HEK293T (cell line): ENCODE measurements at regions not wholly inside any gene's neighbourhood (a gene's known extent, or its start where the extent isn't known, plus 50 kb on each side); places are given as distances from the start of the nearest gene placed in this dataset.

Experiments
- FOXA1 ChIP-seq: fragments of 450-650 bp; IDR thresholded peaks from 2 replicates; pipeline ENCODE4 v1.6.1; 2016; ENCODE audit warnings: mild to moderate bottlenecking
- HDGF ChIP-seq: fragments of 450-650 bp; IDR thresholded peaks from 2 replicates; pipeline ENCODE4 v1.6.1; 2017; ENCODE audit warnings: antibody characterized with exemption, borderline replicate concordance
- NFRKB ChIP-seq: fragments of 450-650 bp; IDR thresholded peaks from 2 replicates; pipeline ENCODE4 v1.6.1; 2016; ENCODE audit warnings: mild to moderate bottlenecking, moderate library complexity

DNA sequence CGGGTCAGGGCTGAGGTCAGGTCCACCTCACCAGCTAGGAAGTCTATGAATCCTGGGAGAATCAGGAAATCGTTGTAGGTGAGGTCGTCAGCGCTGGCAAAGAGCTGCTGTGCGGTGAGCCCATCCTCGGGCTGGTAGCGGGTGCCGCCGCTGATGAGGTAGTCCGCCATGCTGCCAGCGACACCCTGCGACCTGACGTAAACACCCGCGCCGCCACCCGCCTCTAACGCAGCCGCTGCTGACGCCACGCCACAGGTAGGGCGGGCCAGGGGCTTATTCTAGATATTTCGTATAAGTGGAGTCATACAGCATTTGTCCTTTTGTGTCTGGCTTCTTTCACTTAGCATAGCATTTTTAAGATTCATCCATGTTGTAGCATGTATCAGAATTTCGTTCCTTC, 220.2 kb upstream of the ATP6AP2 start:
- TF ChIP-seq HDGF: no peak
- no peak for TF ChIP-seq NFRKB
- no peak for TF ChIP-seq FOXA1
